Neural cell (in vitro differentiated cells): ENCODE measurements at regions not wholly inside any gene's neighbourhood (a gene's known extent, or its start where the extent isn't known, plus 50 kb on each side); places are given as distances from the start of the nearest gene placed in this dataset.

Experiments
- RAD21 ChIP-seq: fragments of 450-650 bp; conservative IDR thresholded peaks from 2 replicates; pipeline ENCODE4 v1.6.1; 2014; ENCODE audit warnings: antibody characterized with exemption, mild to moderate bottlenecking, moderate library complexity
- TF ChIP-seq, protein P1 (sequence below): fragments of 450-650 bp; IDR thresholded peaks from 2 replicates; pipeline ENCODE4 v1.5.1; 2014; ENCODE audit warnings: antibody characterized with exemption, mild to moderate bottlenecking, moderate library complexity; ENCODE audit not compliant: poor library complexity, severe bottlenecking

DNA sequence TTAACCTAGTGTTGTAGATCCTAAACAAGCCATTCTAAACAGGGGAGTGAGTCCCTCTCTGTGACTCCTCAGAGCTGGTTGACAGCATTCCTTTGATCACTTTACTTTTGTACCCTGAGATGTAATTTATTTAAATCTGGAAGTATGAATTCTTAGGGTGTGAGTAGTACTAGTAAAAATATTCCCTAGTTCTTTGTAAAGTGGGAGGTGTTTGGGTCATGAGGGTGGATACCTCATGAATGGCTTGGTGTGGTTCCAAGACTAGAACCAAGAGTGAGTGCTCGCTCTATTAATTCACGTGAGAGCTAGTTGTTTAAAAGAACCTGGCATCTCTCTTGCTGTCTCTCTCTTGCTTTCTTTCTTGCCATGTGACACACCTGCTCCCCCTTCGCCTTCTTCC, 223.7 kb downstream of the SQOR start:
- no peak for TF ChIP-seq RAD21
- TF ChIP-seq, protein P1, sequence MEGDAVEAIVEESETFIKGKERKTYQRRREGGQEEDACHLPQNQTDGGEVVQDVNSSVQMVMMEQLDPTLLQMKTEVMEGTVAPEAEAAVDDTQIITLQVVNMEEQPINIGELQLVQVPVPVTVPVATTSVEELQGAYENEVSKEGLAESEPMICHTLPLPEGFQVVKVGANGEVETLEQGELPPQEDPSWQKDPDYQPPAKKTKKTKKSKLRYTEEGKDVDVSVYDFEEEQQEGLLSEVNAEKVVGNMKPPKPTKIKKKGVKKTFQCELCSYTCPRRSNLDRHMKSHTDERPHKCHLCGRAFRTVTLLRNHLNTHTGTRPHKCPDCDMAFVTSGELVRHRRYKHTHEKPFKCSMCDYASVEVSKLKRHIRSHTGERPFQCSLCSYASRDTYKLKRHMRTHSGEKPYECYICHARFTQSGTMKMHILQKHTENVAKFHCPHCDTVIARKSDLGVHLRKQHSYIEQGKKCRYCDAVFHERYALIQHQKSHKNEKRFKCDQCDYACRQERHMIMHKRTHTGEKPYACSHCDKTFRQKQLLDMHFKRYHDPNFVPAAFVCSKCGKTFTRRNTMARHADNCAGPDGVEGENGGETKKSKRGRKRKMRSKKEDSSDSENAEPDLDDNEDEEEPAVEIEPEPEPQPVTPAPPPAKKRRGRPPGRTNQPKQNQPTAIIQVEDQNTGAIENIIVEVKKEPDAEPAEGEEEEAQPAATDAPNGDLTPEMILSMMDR: no peak
